ENCODE measurements at regions not wholly inside any gene's neighbourhood (a gene's known extent, or its start where the extent isn't known, plus 50 kb on each side); places are given as distances from the start of the nearest gene placed in this dataset.

GRCh38 chr3:77939726-77940125, 899.8 kb downstream of the ROBO2 start:
- Histone ChIP-seq H3K9ac (ENCODE audit: low read length in 5 of 5) (no peak overlapping the region), H3K4me1 (ENCODE audit: control insufficient read depth in 5 of 5, insufficient read depth in 5 of 5, low read length in 5 of 5) (no peaks in the 10 kb centered on the region), H3K36me3 (ENCODE audit: control insufficient read depth in 5 of 5, insufficient read depth in 5 of 5, low read length in 5 of 5) (no peaks in the 10 kb centered on the region), H3K4me3 (ENCODE audit: low read depth in 1 of 5, low read length in 5 of 5) (no peak overlapping the region), H3K9me3 (ENCODE audit: control insufficient read depth in 5 of 5, low read length in 5 of 5) (no peaks in the 10 kb centered on the region), H3K27ac (ENCODE audit: low read depth, low read length) (no peak overlapping the region), H3K27me3 (ENCODE audit: control insufficient read depth in 5 of 5, insufficient read depth in 4 of 5, low read length in 5 of 5) (no peaks in the 10 kb centered on the region)

DNA sequence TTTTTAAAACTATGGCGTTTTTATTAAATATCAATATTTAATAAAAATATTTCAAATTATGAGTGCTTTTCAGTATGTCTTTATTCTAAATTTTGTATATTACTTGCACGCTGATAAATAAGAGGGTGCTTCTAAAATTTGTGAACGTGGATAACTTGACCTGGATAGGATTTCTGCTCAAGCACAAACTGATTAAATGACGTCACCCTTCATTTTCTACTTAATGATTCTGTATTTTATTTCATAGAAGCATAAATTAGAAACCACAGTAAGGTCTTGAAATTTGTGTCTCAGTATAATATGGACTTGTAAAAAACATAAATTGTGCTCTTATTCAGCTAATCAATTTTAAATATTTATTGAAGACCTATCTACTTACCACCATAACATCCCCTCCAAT, 903.7 kb downstream of the ROBO2 start:
- Histone ChIP-seq H3K9ac (ENCODE audit: low read length in 5 of 5) (no peak overlapping the region), H3K9me3 (ENCODE audit: control insufficient read depth in 5 of 5, low read length in 5 of 5) (no peaks in the 10 kb centered on the region), H3K4me3 (ENCODE audit: low read depth in 1 of 5, low read length in 5 of 5) (no peak overlapping the region), H3K27me3 (ENCODE audit: control insufficient read depth in 5 of 5, insufficient read depth in 4 of 5, low read length in 5 of 5) (no peaks in the 10 kb centered on the region), H3K36me3 (ENCODE audit: control insufficient read depth in 5 of 5, insufficient read depth in 5 of 5, low read length in 5 of 5) (no peaks in the 10 kb centered on the region), H3K27ac (ENCODE audit: low read depth, low read length) (no peak overlapping the region), H3K4me1 (ENCODE audit: control insufficient read depth in 5 of 5, insufficient read depth in 5 of 5, low read length in 5 of 5) (no peaks in the 10 kb centered on the region)

- Histone ChIP-seq H3K27me3 (ENCODE audit: control insufficient read depth in 5 of 5, insufficient read depth in 4 of 5, low read length in 5 of 5) (no peaks in the 10 kb centered on the region), H3K9ac (ENCODE audit: low read length in 5 of 5) (no peak overlapping the region), H3K4me1 (ENCODE audit: control insufficient read depth in 5 of 5, insufficient read depth in 5 of 5, low read length in 5 of 5) (no peaks in the 10 kb centered on the region), H3K27ac (ENCODE audit: low read depth, low read length) (no peak overlapping the region), H3K9me3 (ENCODE audit: control insufficient read depth in 5 of 5, low read length in 5 of 5) (no peaks in the 10 kb centered on the region), H3K36me3 (ENCODE audit: control insufficient read depth in 5 of 5, insufficient read depth in 5 of 5, low read length in 5 of 5) (no peaks in the 10 kb centered on the region), H3K4me3 (ENCODE audit: low read depth in 1 of 5, low read length in 5 of 5) (no peak overlapping the region)
Measured at GRCh38 chr3:77945320-77945719, 905.4 kb downstream of the ROBO2 start.

DNA sequence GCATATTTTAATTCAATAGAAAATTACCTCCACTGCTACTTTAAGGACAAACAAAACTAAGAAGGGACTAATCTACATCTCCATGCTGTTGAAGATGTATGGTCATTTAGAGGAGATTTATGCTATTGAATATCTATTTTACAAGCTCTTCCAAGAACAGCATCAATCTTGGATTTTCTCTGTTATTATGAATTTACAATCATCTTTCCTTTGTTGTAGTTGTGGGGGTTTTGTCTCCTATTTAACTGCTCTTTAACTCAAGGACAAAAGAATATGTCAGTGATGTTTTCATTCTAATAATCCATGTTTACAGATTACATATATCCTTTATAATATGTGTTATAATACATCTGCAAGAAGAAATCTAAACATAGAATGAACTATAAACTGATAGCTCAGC, 907.8 kb downstream of the ROBO2 start:
- Histone ChIP-seq H3K27me3 (ENCODE audit: control insufficient read depth in 5 of 5, insufficient read depth in 4 of 5, low read length in 5 of 5) (no peaks in the 10 kb centered on the region), H3K27ac (ENCODE audit: low read depth, low read length) (no peak overlapping the region), H3K4me3 (ENCODE audit: low read depth in 1 of 5, low read length in 5 of 5) (no peak overlapping the region), H3K36me3 (ENCODE audit: control insufficient read depth in 5 of 5, insufficient read depth in 5 of 5, low read length in 5 of 5) (no peaks in the 10 kb centered on the region), H3K9me3 (ENCODE audit: control insufficient read depth in 5 of 5, low read length in 5 of 5) (peaks cover 0 to 3% (median 0%) of the 10 kb centered on the region in 5 donors), H3K4me1 (ENCODE audit: control insufficient read depth in 5 of 5, insufficient read depth in 5 of 5, low read length in 5 of 5) (no peaks in the 10 kb centered on the region), H3K9ac (ENCODE audit: low read length in 5 of 5) (no peak overlapping the region)

GRCh38 chr3:77967621-77968020, 927.7 kb downstream of the ROBO2 start:
- no peak overlapping the region for H3K9ac ChIP-seq (ENCODE audit: low read length in 5 of 5)
- H3K4me3 ChIP-seq (ENCODE audit: low read depth in 1 of 5, low read length in 5 of 5), result no peak overlapping the region
- H3K9me3 ChIP-seq (ENCODE audit: control insufficient read depth in 5 of 5, low read length in 5 of 5), result peaks cover 0 to 6% (median 2%) of the 10 kb centered on the region in 5 donors

GRCh38 chr3:77976079-77976478, 936.2 kb downstream of the ROBO2 start:
- Histone ChIP-seq H3K27ac (ENCODE audit: low read depth, low read length) (no peak overlapping the region), H3K27me3 (ENCODE audit: control insufficient read depth in 5 of 5, insufficient read depth in 4 of 5, low read length in 5 of 5) (no peaks in the 10 kb centered on the region), H3K36me3 (ENCODE audit: control insufficient read depth in 5 of 5, insufficient read depth in 5 of 5, low read length in 5 of 5) (no peaks in the 10 kb centered on the region), H3K4me1 (ENCODE audit: control insufficient read depth in 5 of 5, insufficient read depth in 5 of 5, low read length in 5 of 5) (no peaks in the 10 kb centered on the region), H3K4me3 (ENCODE audit: low read depth in 1 of 5, low read length in 5 of 5) (no peak overlapping the region), H3K9me3 (ENCODE audit: control insufficient read depth in 5 of 5, low read length in 5 of 5) (peaks cover 0 to 2% (median 0%) of the 10 kb centered on the region in 5 donors), H3K9ac (ENCODE audit: low read length in 5 of 5) (no peak overlapping the region)

More at GRCh38 chr3:77967621-77968020, 927.7 kb downstream of the ROBO2 start:
- Histone ChIP-seq H3K27me3 (ENCODE audit: control insufficient read depth in 5 of 5, insufficient read depth in 4 of 5, low read length in 5 of 5) (no peaks in the 10 kb centered on the region), H3K36me3 (ENCODE audit: control insufficient read depth in 5 of 5, insufficient read depth in 5 of 5, low read length in 5 of 5) (no peaks in the 10 kb centered on the region), H3K27ac (ENCODE audit: low read depth, low read length) (no peak overlapping the region), H3K4me1 (ENCODE audit: control insufficient read depth in 5 of 5, insufficient read depth in 5 of 5, low read length in 5 of 5) (no peaks in the 10 kb centered on the region)

DNA sequence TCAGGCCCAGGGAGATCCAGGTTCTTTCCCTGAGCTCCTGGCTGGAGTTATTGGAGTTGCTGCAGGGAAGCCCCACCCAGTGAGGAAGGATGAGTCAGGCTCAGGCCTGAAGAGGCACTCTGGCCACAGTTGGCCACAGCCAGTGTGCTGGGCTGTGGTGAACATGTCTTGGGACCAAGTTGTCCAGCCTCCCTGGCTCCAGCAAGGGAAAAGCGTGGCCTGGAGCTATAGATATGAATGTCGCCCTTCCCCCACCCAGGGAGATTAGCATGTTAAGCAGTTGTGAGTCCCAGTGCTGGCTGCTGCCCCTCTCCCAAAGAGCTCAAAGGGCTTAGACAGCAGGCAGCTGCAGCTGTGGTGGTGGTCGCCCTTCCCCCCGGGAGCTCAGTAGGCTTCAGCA, 963.2 kb downstream of the ROBO2 start:
- H3K9me3 ChIP-seq (ENCODE audit: control insufficient read depth in 5 of 5, low read length in 5 of 5), result peaks cover 2 to 13% (median 9%) of the 10 kb centered on the region in 5 donors
- no peak overlapping the region for H3K9ac ChIP-seq (ENCODE audit: low read length in 5 of 5)
- no peak overlapping the region for H3K4me3 ChIP-seq (ENCODE audit: low read depth in 1 of 5, low read length in 5 of 5)
- H3K27ac ChIP-seq (ENCODE audit: low read depth, low read length), result no peak overlapping the region
- H3K27me3 ChIP-seq (ENCODE audit: control insufficient read depth in 5 of 5, insufficient read depth in 4 of 5, low read length in 5 of 5), result no peaks in the 10 kb centered on the region
- no peaks in the 10 kb centered on the region for H3K36me3 ChIP-seq (ENCODE audit: control insufficient read depth in 5 of 5, insufficient read depth in 5 of 5, low read length in 5 of 5)
- H3K4me1 ChIP-seq (ENCODE audit: control insufficient read depth in 5 of 5, insufficient read depth in 5 of 5, low read length in 5 of 5), result no peaks in the 10 kb centered on the region

GRCh38 chr3:78004571-78004970, 964.7 kb downstream of the ROBO2 start:
- H3K4me1 ChIP-seq (ENCODE audit: control insufficient read depth in 5 of 5, insufficient read depth in 5 of 5, low read length in 5 of 5), result no peaks in the 10 kb centered on the region
- H3K36me3 ChIP-seq (ENCODE audit: control insufficient read depth in 5 of 5, insufficient read depth in 5 of 5, low read length in 5 of 5), result no peaks in the 10 kb centered on the region
- H3K9ac ChIP-seq (ENCODE audit: low read length in 5 of 5), result no peak overlapping the region
- H3K9me3 ChIP-seq (ENCODE audit: control insufficient read depth in 5 of 5, low read length in 5 of 5), result peaks cover 2 to 13% (median 9%) of the 10 kb centered on the region in 5 donors
- H3K27ac ChIP-seq (ENCODE audit: low read depth, low read length), result no peak overlapping the region
- no peaks in the 10 kb centered on the region for H3K27me3 ChIP-seq (ENCODE audit: control insufficient read depth in 5 of 5, insufficient read depth in 4 of 5, low read length in 5 of 5)
- no peak overlapping the region for H3K4me3 ChIP-seq (ENCODE audit: low read depth in 1 of 5, low read length in 5 of 5)

DNA sequence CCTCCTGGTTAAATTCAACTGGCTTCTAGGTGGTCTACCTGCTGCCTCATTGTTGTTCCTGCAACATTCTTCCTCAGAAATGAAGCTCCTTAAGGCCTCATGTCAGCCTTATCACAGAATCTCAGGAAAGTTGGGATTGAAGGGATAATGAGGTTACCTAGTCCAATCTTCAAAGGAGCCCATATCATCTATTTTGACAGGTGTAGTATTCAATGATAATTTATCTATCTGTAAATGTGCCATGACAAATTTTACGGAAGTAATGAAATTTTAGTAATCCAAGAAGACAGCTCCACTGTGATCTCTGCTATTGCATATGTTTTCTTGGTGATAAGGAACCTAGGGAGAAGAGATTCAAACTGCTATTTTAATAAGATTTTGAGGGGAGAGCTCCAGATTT, 973.8 kb downstream of the ROBO2 start:
- H3K9ac ChIP-seq (ENCODE audit: low read length in 5 of 5), result no peak overlapping the region
- H3K4me1 ChIP-seq (ENCODE audit: control insufficient read depth in 5 of 5, insufficient read depth in 5 of 5, low read length in 5 of 5), result no peaks in the 10 kb centered on the region
- H3K27me3 ChIP-seq (ENCODE audit: control insufficient read depth in 5 of 5, insufficient read depth in 4 of 5, low read length in 5 of 5), result no peaks in the 10 kb centered on the region
- no peak overlapping the region for H3K4me3 ChIP-seq (ENCODE audit: low read depth in 1 of 5, low read length in 5 of 5)
- H3K9me3 ChIP-seq (ENCODE audit: control insufficient read depth in 5 of 5, low read length in 5 of 5), result no peaks in the 10 kb centered on the region
- no peak overlapping the region for H3K27ac ChIP-seq (ENCODE audit: low read depth, low read length)
- H3K36me3 ChIP-seq (ENCODE audit: control insufficient read depth in 5 of 5, insufficient read depth in 5 of 5, low read length in 5 of 5), result no peaks in the 10 kb centered on the region

DNA sequence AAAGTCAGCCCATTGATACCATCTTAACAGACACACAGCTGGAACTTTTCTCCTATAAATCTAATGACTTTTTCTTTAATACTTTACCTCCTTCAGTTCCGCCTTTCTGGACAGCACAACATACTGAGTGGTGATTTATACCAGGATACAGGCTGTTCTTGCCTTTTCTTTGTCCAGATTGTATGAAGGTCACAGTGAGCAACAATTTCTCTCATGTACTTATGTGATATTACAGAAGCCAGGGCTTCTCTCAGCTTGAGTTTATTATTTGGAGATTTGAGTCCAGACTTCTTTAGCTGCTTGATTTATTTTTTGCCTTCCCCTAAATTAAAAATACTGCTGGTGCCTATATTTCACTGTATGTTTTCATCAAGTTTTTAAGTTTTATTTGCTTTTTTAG, 976.0 kb downstream of the ROBO2 start:
- Histone ChIP-seq H3K9ac (ENCODE audit: low read length in 5 of 5) (no peak overlapping the region), H3K9me3 (ENCODE audit: control insufficient read depth in 5 of 5, low read length in 5 of 5) (no peaks in the 10 kb centered on the region), H3K27me3 (ENCODE audit: control insufficient read depth in 5 of 5, insufficient read depth in 4 of 5, low read length in 5 of 5) (no peaks in the 10 kb centered on the region), H3K4me1 (ENCODE audit: control insufficient read depth in 5 of 5, insufficient read depth in 5 of 5, low read length in 5 of 5) (no peaks in the 10 kb centered on the region), H3K36me3 (ENCODE audit: control insufficient read depth in 5 of 5, insufficient read depth in 5 of 5, low read length in 5 of 5) (no peaks in the 10 kb centered on the region), H3K4me3 (ENCODE audit: low read depth in 1 of 5, low read length in 5 of 5) (no peak overlapping the region), H3K27ac (ENCODE audit: low read depth, low read length) (no peak overlapping the region)

DNA sequence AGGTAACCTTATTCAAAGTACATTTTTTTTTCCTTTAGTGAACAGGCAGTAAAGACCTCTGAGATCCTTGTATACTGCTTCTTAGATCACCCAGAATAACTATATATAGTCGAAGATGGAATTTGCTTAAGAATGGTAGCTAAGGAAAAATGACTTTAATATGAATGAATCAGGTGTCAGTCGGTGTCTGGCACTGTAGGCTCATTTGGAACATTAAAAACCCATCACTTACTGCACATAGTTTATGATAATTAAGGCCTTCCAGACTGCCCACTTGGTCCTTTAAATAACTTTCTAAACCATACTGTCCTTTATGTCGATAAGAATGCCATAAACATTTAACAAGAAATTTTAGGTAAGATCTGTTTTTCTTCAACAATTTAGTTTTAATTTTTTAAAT, 981.8 kb downstream of the ROBO2 start:
- Histone ChIP-seq H3K27ac (ENCODE audit: low read depth, low read length) (no peak overlapping the region), H3K4me1 (ENCODE audit: control insufficient read depth in 5 of 5, insufficient read depth in 5 of 5, low read length in 5 of 5) (peaks cover 0 to 12% (median 6%) of the 10 kb centered on the region in 5 donors), H3K4me3 (ENCODE audit: low read depth in 1 of 5, low read length in 5 of 5) (no peak overlapping the region), H3K36me3 (ENCODE audit: control insufficient read depth in 5 of 5, insufficient read depth in 5 of 5, low read length in 5 of 5) (no peaks in the 10 kb centered on the region), H3K27me3 (ENCODE audit: control insufficient read depth in 5 of 5, insufficient read depth in 4 of 5, low read length in 5 of 5) (no peaks in the 10 kb centered on the region), H3K9me3 (ENCODE audit: control insufficient read depth in 5 of 5, low read length in 5 of 5) (no peaks in the 10 kb centered on the region), H3K9ac (ENCODE audit: low read length in 5 of 5) (no peak overlapping the region)

Measured in subcutaneous abdominal adipose tissue (tissue), 5 donors.